Fibroblast of lung (primary cell): ENCODE measurements at regions not wholly inside any gene's neighbourhood (a gene's known extent, or its start where the extent isn't known, plus 50 kb on each side); places are given as distances from the start of the nearest gene placed in this dataset.

ENCODE experiments used
- CTCF ChIP-seq, 2 donors: IDR thresholded peaks in 1 of 2; conservative IDR thresholded peaks in 1 of 2; 1 replicate in 1 of 2; 2 replicates in 1 of 2; pipeline ENCODE4 v1.5.1; 2011 to 2012; ENCODE audit warnings: low read length in 2 of 2, control low read depth in 1 of 2, inconsistent platforms in 1 of 2, low read depth in 1 of 2, mild to moderate bottlenecking in 1 of 2
- EZH2 ChIP-seq: IDR thresholded peaks from 2 replicates; pipeline ENCODE4 v1.5.1; 2012; ENCODE audit warnings: low read length, control low read depth, mild to moderate bottlenecking; ENCODE audit errors: missing control alignments

- TF ChIP-seq CTCF (conservative IDR thresholded peaks at IDR 0.05 in 1 of 2, IDR thresholded peaks at IDR 0.05 in 1 of 2; ENCODE audit: low read depth in 1 of 2, low read length in 2 of 2) (no peak), EZH2 (no peak)
These were observed 209.3 kb upstream of the SATB1 start for GRCh38 chr3:18634461-18634860.
